Caco-2 (cell line): ENCODE measurements at regions not wholly inside any gene's neighbourhood (a gene's known extent, or its start where the extent isn't known, plus 50 kb on each side); places are given as distances from the start of the nearest gene placed in this dataset.
"Not testable (repeated sequence)": the region's sequence is repeated elsewhere in the genome, so short reads cannot be mapped to it uniquely, and the experiment has no call there.

ENCODE experiments used
- BruUV-seq: library from RNA; stranded (reverse); fragments of 400-500 nt; replicated peaks from 2 replicates; lab custom pipeline; 2021; lab: Mats Ljungman, UMichigan
- CTCF ChIA-PET: fragments of 300-600 bp; sonication (Branson Sonifier 250); formaldehyde crosslinking; loops from one replicate; lab custom pipeline; 2022; ENCODE audit warnings: antibody characterized with exemption; lab: Charles Lee
- POLR2A ChIA-PET: fragments of 300-600 bp; sonication (Branson Sonifier 250); formaldehyde crosslinking; loops from one replicate; lab custom pipeline; 2022; ENCODE audit warnings: antibody characterized with exemption; lab: Charles Lee
- DNase-seq, 2 experiments: peaks; one replicate each; pipeline versions ENCODE4 v3.0.0 to v3.0.0-alpha.2; 2020 to 2022
- H3K27me3 ChIP-seq: replicated peaks from 2 replicates; pipeline ENCODE4 v1.6.0; 2011; ENCODE audit warnings: low read length; ENCODE audit not compliant: control insufficient read depth, insufficient read depth
- H3K36me3 ChIP-seq: 2 replicates; pipeline ENCODE4 v1.5.1; 2011; ENCODE audit warnings: low read length; ENCODE audit not compliant: control insufficient read depth, insufficient read depth
- H3K4me1 ChIP-seq: fragments of 250-450 bp; sonication (Bioruptor Pico); 2 replicates; pipeline ENCODE4 v1.5.1; 2020; ENCODE audit warnings: mild to moderate bottlenecking
- H3K4me3 ChIP-seq: 2 replicates; pipeline ENCODE4 v1.5.1; 2011; ENCODE audit warnings: low read depth, mild to moderate bottlenecking, control low read depth, low read length
- H3K9me3 ChIP-seq: fragments of 250-450 bp; sonication (Bioruptor Pico); 2 replicates; pipeline ENCODE4 v1.5.1; 2020; ENCODE audit warnings: mild to moderate bottlenecking, moderate library complexity
- H3K27ac Mint-ChIP-seq: one replicate; pipeline ENCODE4 v1.8.0; 2022; ENCODE audit warnings: mixed read lengths; ENCODE audit not compliant: unreplicated experiment
- H3K27me3 Mint-ChIP-seq: one replicate; pipeline ENCODE4 v1.8.0; 2022; ENCODE audit warnings: mixed read lengths; ENCODE audit not compliant: insufficient read depth, unreplicated experiment
- H3K36me3 Mint-ChIP-seq: one replicate; pipeline ENCODE4 v1.8.0; 2022; ENCODE audit warnings: mild to moderate bottlenecking, mixed read lengths; ENCODE audit not compliant: insufficient read depth, unreplicated experiment
- H3K4me1 Mint-ChIP-seq: one replicate; pipeline ENCODE4 v1.8.0; 2022; ENCODE audit warnings: low read depth, mixed read lengths; ENCODE audit not compliant: unreplicated experiment
- H3K4me3 Mint-ChIP-seq: one replicate; pipeline ENCODE4 v1.8.0; 2022; ENCODE audit warnings: mild to moderate bottlenecking, moderate library complexity, mixed read lengths; ENCODE audit not compliant: unreplicated experiment
- H3K9me3 Mint-ChIP-seq: one replicate; pipeline ENCODE4 v1.8.0; 2022; ENCODE audit warnings: mixed read lengths; ENCODE audit not compliant: unreplicated experiment
- intact Hi-C: fragments of 100-400 bp; cut with micrococcal nuclease; formaldehyde crosslinking; loops from one replicate; pipeline ENCODE4 v1.10.0; 2022; ENCODE audit not compliant: unreplicated experiment
- TF ChIP-seq, protein P1 (sequence below), 2 experiments: fragments of 200-600 bp in 1 of 2; IDR thresholded peaks; 1 replicate in 1 of 2; 2 replicates in 1 of 2; pipeline versions ENCODE4 v1.5.1 to v1.8.0; 2011 to 2022; ENCODE audit warnings: antibody characterized with exemption in 1 of 2, control low read depth in 1 of 2, inconsistent platforms in 1 of 2, low read depth in 1 of 2, low read length in 1 of 2, mild to moderate bottlenecking in 1 of 2, moderate library complexity in 1 of 2; ENCODE audit not compliant: insufficient read depth in 1 of 2, severe bottlenecking in 1 of 2, unreplicated experiment in 1 of 2

DNA sequence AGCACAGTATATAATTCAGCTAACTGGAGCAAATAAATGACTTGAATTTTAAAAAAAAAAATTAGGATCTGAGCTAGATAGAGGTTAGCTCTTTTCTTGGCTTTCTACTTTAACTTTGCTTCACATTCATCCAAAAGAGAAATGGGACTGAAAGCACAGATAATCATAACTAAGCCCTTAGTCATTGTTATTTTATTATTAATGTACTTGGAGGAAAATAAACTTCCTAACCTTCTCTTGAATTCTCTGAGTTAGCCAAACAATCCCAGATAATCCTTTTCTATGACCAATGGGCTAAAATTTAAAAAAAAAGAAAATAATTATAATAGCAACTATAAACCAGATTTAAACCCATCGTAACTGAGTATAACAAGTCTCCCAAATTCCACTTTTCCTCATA is 57.6 kb upstream of the RASA1 start:
- DNase-seq, result no peak
- Mint-ChIP-seq H3K27ac (no peak overlapping the region), H3K4me3 (no peak overlapping the region), H3K36me3 (peaks cover 5% of the 10 kb centered on the region), H3K4me1 (peaks cover 2% of the 10 kb centered on the region), H3K9me3 (no peaks in the 10 kb centered on the region), H3K27me3 (peaks cover 4% of the 10 kb centered on the region)
- BruUV-seq, result no TSS peak
- Histone ChIP-seq H3K4me1 (no peaks in the 10 kb centered on the region), H3K27me3 (no peaks in the 10 kb centered on the region), H3K9me3 (no peaks in the 10 kb centered on the region), H3K4me3 (no peak overlapping the region), H3K36me3 (no peaks in the 10 kb centered on the region)
- POLR2A ChIA-PET, result no interaction called here
- intact Hi-C loops, result no loop called here
- CTCF ChIA-PET, result no interaction called here
- TF ChIP-seq, protein P1, sequence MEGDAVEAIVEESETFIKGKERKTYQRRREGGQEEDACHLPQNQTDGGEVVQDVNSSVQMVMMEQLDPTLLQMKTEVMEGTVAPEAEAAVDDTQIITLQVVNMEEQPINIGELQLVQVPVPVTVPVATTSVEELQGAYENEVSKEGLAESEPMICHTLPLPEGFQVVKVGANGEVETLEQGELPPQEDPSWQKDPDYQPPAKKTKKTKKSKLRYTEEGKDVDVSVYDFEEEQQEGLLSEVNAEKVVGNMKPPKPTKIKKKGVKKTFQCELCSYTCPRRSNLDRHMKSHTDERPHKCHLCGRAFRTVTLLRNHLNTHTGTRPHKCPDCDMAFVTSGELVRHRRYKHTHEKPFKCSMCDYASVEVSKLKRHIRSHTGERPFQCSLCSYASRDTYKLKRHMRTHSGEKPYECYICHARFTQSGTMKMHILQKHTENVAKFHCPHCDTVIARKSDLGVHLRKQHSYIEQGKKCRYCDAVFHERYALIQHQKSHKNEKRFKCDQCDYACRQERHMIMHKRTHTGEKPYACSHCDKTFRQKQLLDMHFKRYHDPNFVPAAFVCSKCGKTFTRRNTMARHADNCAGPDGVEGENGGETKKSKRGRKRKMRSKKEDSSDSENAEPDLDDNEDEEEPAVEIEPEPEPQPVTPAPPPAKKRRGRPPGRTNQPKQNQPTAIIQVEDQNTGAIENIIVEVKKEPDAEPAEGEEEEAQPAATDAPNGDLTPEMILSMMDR (IDR thresholded peaks at IDR 0.05; ENCODE audit: insufficient read depth in 1 of 2, low read depth in 1 of 2, low read length in 1 of 2, severe bottlenecking in 1 of 2, unreplicated experiment in 1 of 2), result no peak

- Histone ChIP-seq H3K4me1 (no peaks in the 10 kb centered on the region), H3K9me3 (no peaks in the 10 kb centered on the region), H3K27me3 (no peaks in the 10 kb centered on the region), H3K4me3 (no peak overlapping the region), H3K36me3 (no peaks in the 10 kb centered on the region)
- peaks cover 5% of the 10 kb centered on the region for H3K36me3 Mint-ChIP-seq
- DNase-seq, result no peak
- TF ChIP-seq, protein P1 (IDR thresholded peaks at IDR 0.05; ENCODE audit: insufficient read depth in 1 of 2, low read depth in 1 of 2, low read length in 1 of 2, severe bottlenecking in 1 of 2, unreplicated experiment in 1 of 2), result no peak
- no peak overlapping the region for H3K4me3 Mint-ChIP-seq
- no peak overlapping the region for H3K27ac Mint-ChIP-seq
- POLR2A ChIA-PET, result no interaction called here
- peaks cover 4% of the 10 kb centered on the region for H3K27me3 Mint-ChIP-seq
- peaks cover 8% of the 10 kb centered on the region for H3K4me1 Mint-ChIP-seq
- BruUV-seq, result no TSS peak
- CTCF ChIA-PET, result no interaction called here
- no peaks in the 10 kb centered on the region for H3K9me3 Mint-ChIP-seq
- intact Hi-C loops, result no loop called here
These were observed 56.9 kb upstream of the RASA1 start for GRCh38 chr5:87210743-87211142.

DNA sequence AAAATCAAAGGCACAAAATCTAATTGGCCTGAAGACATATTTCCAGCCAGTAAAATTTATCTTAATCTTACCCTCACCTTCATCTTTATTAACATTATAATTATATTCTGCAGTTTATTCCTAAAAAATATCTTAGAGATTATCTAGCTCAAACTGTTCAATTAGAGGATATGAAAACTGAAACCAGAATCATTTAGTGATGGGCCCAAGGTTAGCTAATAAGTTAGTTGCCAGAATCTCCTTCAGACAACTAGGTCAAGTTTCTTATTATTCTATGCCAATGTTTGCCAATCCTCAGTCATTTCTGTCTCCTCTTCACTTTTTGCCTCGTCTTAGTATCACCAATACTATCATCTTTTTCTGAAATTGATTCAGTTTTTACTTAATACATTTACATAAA is 56.0 kb upstream of the RASA1 start:
- TF ChIP-seq, protein P1 (IDR thresholded peaks at IDR 0.05; ENCODE audit: insufficient read depth in 1 of 2, low read depth in 1 of 2, low read length in 1 of 2, severe bottlenecking in 1 of 2, unreplicated experiment in 1 of 2), result no peak
- no peaks in the 10 kb centered on the region for H3K4me1 ChIP-seq
- Mint-ChIP-seq H3K27ac (no peak overlapping the region), H3K36me3 (peaks cover 5% of the 10 kb centered on the region), H3K4me3 (no peak overlapping the region), H3K9me3 (no peaks in the 10 kb centered on the region), H3K4me1 (peaks cover 10% of the 10 kb centered on the region), H3K27me3 (peaks cover 4% of the 10 kb centered on the region)
- H3K9me3 ChIP-seq, result no peaks in the 10 kb centered on the region
- no peak for DNase-seq
- no peaks in the 10 kb centered on the region for H3K27me3 ChIP-seq
- intact Hi-C loops, result no loop called here
- no peaks in the 10 kb centered on the region for H3K36me3 ChIP-seq
- no TSS peak for BruUV-seq
- POLR2A ChIA-PET, result no interaction called here
- H3K4me3 ChIP-seq, result no peak overlapping the region
- CTCF ChIA-PET, result no interaction called here

GRCh38 chr5:87212183-87212582 is 55.5 kb upstream of the RASA1 start:
- H3K27me3 Mint-ChIP-seq, CTCF ChIA-PET, DNase-seq, BruUV-seq, intact Hi-C loops, H3K4me1 Mint-ChIP-seq, H3K4me3 Mint-ChIP-seq, H3K4me3 ChIP-seq, H3K9me3 ChIP-seq, H3K27ac Mint-ChIP-seq, POLR2A ChIA-PET, H3K9me3 Mint-ChIP-seq, H3K36me3 Mint-ChIP-seq, H3K27me3 ChIP-seq, H3K4me1 ChIP-seq, H3K36me3 ChIP-seq: not testable (repeated sequence)

DNA sequence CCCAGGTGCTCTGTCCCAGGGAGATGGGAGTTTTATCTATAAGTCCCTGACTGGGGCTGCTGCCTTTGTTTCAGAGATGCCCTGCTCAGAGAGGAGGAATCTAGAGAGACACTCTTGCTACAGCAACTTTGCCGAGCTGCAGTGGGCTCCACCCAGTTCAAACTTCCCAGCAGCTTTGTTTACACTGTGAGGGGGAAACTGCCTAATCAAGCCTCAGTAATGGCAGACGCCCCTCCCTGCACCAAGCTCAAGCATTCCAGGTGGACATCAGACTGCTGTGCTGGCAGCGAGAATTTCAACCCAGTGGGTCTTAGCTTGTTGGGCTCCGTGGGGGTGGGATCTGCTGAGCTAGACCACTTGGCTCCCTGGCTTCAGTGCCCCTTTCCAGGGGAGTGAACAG is 50.2 kb upstream of the RASA1 start:
- intact Hi-C loops, CTCF ChIA-PET: not testable (repeated sequence)
- H3K4me1 ChIP-seq, result 0 out of 2 replicates have a peak, but pooled peaks cover 15% of the 10 kb centered on the region

More for the DNA sequence above, 50.2 kb upstream of the RASA1 start:
- H3K4me1 Mint-ChIP-seq, result peaks cover 18% of the 10 kb centered on the region
- peak; percentile 4 to 36 for DNase-seq
- H3K9me3 ChIP-seq, BruUV-seq, H3K27ac Mint-ChIP-seq, H3K36me3 Mint-ChIP-seq, H3K4me3 Mint-ChIP-seq, H3K9me3 Mint-ChIP-seq, POLR2A ChIA-PET, H3K36me3 ChIP-seq, H3K4me3 ChIP-seq, H3K27me3 ChIP-seq, H3K27me3 Mint-ChIP-seq: not testable (repeated sequence)
